DOHH2 (cell line): ENCODE measurements at regions not wholly inside any gene's neighbourhood (a gene's known extent, or its start where the extent isn't known, plus 50 kb on each side); places are given as distances from the start of the nearest gene placed in this dataset.

Experiments
- H3F3A ChIP-seq: fragments of 200-600 bp; sonication (generic), shearing (Covaris generic); 2 replicates; pipeline ENCODE4 v1.6.0; 2016; ENCODE audit warnings: antibody characterized with exemption, mild to moderate bottlenecking; ENCODE audit not compliant: control insufficient read depth, insufficient read depth
- H3K27ac ChIP-seq: fragments of 200-600 bp; sonication (generic); 2 replicates; pipeline ENCODE4 v1.5.1; 2014; ENCODE audit warnings: low read depth, mild to moderate bottlenecking, low read length, moderate library complexity
- H3K27me3 ChIP-seq: fragments of 200-600 bp; sonication (generic); 2 replicates; pipeline ENCODE4 v1.6.1; 2014; ENCODE audit warnings: mild to moderate bottlenecking, low read length, mixed read lengths; ENCODE audit not compliant: control insufficient read depth
- H3K36me3 ChIP-seq: fragments of 200-600 bp; sonication (generic); 2 replicates; pipeline ENCODE4 v1.6.1; 2014; ENCODE audit warnings: mild to moderate bottlenecking, low read length, moderate library complexity, mixed read lengths; ENCODE audit not compliant: control insufficient read depth
- H3K4me1 ChIP-seq: fragments of 200-600 bp; sonication (generic); 2 replicates; pipeline ENCODE4 v1.6.1; 2014; ENCODE audit warnings: mild to moderate bottlenecking, low read length, mixed read lengths; ENCODE audit not compliant: control insufficient read depth
- H3K4me2 ChIP-seq: fragments of 200-600 bp; sonication (generic); 2 replicates; pipeline ENCODE4 v1.6.0; 2014; ENCODE audit warnings: mild to moderate bottlenecking, low read length, moderate library complexity
- H3K4me3 ChIP-seq: fragments of 200-600 bp; sonication (generic); 2 replicates; pipeline ENCODE4 v1.5.1; 2014; ENCODE audit warnings: mild to moderate bottlenecking, low read length, mixed read lengths
- H3K79me2 ChIP-seq: fragments of 200-600 bp; sonication (generic); 2 replicates; pipeline ENCODE4 v1.6.1; 2014; ENCODE audit warnings: mild to moderate bottlenecking, low read length, mixed read lengths; ENCODE audit not compliant: control insufficient read depth
- H3K9me2 ChIP-seq: fragments of 200-600 bp; sonication (generic); replicated peaks from 2 replicates; pipeline ENCODE4 v1.6.1; 2014; ENCODE audit warnings: mild to moderate bottlenecking, low read length, mixed read lengths; ENCODE audit not compliant: control insufficient read depth
- H3K9me3 ChIP-seq: fragments of 200-600 bp; sonication (generic); 2 replicates; pipeline ENCODE4 v1.6.1; 2014; ENCODE audit warnings: antibody characterized with exemption, low read length, mixed read lengths; ENCODE audit not compliant: control insufficient read depth, insufficient read depth
- H4K20me1 ChIP-seq: fragments of 200-600 bp; sonication (generic); 2 replicates; pipeline ENCODE4 v1.6.0; 2014; ENCODE audit warnings: low read depth, mild to moderate bottlenecking, antibody characterized with exemption, low read length, moderate library complexity; ENCODE audit not compliant: control insufficient read depth, insufficient read depth
- EZH2phosphoT487 ChIP-seq: fragments of 200-600 bp; sonication (generic); IDR thresholded peaks from 2 replicates; pipeline ENCODE4 v1.6.1; 2017; ENCODE audit warnings: borderline replicate concordance, mild to moderate bottlenecking, antibody characterized with exemption, low read length, moderate library complexity, mixed read lengths
- TF ChIP-seq, protein P1 (sequence below): fragments of 200-600 bp; sonication (generic); IDR thresholded peaks from one replicate; pipeline ENCODE4 v1.5.1; 2014; ENCODE audit warnings: antibody characterized with exemption, mild to moderate bottlenecking, low read depth, low read length; ENCODE audit not compliant: poor library complexity, severe bottlenecking

GRCh38 chr20:43825581-43825980 is 89.1 kb upstream of the TOX2 start:
- H3K4me2 ChIP-seq = 0 out of 2 replicates have a peak overlapping the region, but pooled peaks have one; percentile 2
- no peaks in the 10 kb centered on the region for H3K36me3 ChIP-seq
- peaks cover 12% of the 10 kb centered on the region for H3K4me1 ChIP-seq
- no peak overlapping the region for H3K27ac ChIP-seq
- H3K4me3 ChIP-seq = no peak overlapping the region
- H3F3A ChIP-seq = no peaks in the 10 kb centered on the region
- TF ChIP-seq, protein P1, sequence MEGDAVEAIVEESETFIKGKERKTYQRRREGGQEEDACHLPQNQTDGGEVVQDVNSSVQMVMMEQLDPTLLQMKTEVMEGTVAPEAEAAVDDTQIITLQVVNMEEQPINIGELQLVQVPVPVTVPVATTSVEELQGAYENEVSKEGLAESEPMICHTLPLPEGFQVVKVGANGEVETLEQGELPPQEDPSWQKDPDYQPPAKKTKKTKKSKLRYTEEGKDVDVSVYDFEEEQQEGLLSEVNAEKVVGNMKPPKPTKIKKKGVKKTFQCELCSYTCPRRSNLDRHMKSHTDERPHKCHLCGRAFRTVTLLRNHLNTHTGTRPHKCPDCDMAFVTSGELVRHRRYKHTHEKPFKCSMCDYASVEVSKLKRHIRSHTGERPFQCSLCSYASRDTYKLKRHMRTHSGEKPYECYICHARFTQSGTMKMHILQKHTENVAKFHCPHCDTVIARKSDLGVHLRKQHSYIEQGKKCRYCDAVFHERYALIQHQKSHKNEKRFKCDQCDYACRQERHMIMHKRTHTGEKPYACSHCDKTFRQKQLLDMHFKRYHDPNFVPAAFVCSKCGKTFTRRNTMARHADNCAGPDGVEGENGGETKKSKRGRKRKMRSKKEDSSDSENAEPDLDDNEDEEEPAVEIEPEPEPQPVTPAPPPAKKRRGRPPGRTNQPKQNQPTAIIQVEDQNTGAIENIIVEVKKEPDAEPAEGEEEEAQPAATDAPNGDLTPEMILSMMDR = no peak
- TF ChIP-seq EZH2phosphoT487 = no peak
- H4K20me1 ChIP-seq = no peaks in the 10 kb centered on the region
- H3K9me3 ChIP-seq = no peaks in the 10 kb centered on the region; the same call in 1 of the 2 replicates
- H3K9me2 ChIP-seq = no peaks in the 10 kb centered on the region
- peaks cover 19% of the 10 kb centered on the region for H3K27me3 ChIP-seq
- H3K79me2 ChIP-seq = no peaks in the 10 kb centered on the region

- TF ChIP-seq, protein P1 = no peak
- TF ChIP-seq EZH2phosphoT487 = no peak
- Histone ChIP-seq H3K4me2 (no peak overlapping the region), H3F3A (no peaks in the 10 kb centered on the region), H3K9me3 (no peaks in the 10 kb centered on the region; the same call in 1 of the 2 replicates), H3K9me2 (no peaks in the 10 kb centered on the region), H3K4me3 (no peak overlapping the region), H3K79me2 (no peaks in the 10 kb centered on the region), H4K20me1 (no peaks in the 10 kb centered on the region), H3K36me3 (no peaks in the 10 kb centered on the region), H3K4me1 (peaks cover 12% of the 10 kb centered on the region), H3K27ac (no peak overlapping the region), H3K27me3 (peaks cover 19% of the 10 kb centered on the region)
Observed at GRCh38 chr20:43825051-43825402, 89.6 kb upstream of the TOX2 start.

DNA sequence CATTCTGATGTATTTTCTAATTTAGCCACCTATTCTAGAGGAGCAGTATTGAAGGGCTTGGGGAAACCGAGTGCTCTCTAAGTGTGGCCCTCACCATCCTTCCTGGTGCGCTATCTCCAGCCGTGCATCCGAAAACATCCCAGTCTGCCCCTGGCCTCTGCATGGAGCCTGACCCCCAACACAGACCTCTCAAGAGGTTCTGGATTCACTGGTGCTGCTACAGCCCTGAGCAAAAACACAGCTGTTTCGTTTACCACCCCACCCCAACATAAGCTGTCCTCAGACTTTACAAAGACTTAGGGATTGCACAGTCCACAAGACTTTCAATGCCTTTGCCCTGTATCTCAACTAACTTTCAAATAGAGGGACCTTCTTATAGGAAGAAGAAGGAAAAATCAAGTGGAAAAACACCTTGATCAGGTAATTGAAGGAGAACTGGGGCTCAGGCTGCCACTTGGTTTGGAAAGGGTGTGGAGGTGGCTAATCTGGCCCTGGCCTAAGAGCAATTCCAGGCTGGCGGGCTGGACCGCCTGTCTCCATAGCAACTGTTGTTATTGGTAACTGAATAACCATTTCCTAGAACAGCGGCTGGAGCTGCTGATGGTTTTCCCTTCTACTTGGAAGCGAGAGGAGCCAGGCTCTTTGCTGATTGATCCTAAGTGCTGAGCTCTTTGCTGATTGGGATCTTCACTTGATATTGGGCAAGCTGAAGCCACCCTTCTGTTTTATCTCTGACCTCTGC is 90.2 kb upstream of the TOX2 start:
- H3K4me1 ChIP-seq = peaks cover 12% of the 10 kb centered on the region
- H3K79me2 ChIP-seq = no peaks in the 10 kb centered on the region
- H3K4me2 ChIP-seq = no peak overlapping the region
- no peaks in the 10 kb centered on the region for H3K9me2 ChIP-seq
- TF ChIP-seq EZH2phosphoT487 = no peak
- TF ChIP-seq, protein P1 = no peak
- no peaks in the 10 kb centered on the region for H4K20me1 ChIP-seq
- H3F3A ChIP-seq = no peaks in the 10 kb centered on the region
- no peaks in the 10 kb centered on the region for H3K36me3 ChIP-seq
- H3K9me3 ChIP-seq = no peaks in the 10 kb centered on the region; the same call in 1 of the 2 replicates
- H3K27me3 ChIP-seq = peaks cover 19% of the 10 kb centered on the region
- H3K27ac ChIP-seq = no peak overlapping the region
- no peak overlapping the region for H3K4me3 ChIP-seq
